ENCODE measurements at regions not wholly inside any gene's neighbourhood (a gene's known extent, or its start where the extent isn't known, plus 50 kb on each side); places are given as distances from the start of the nearest gene placed in this dataset.

DNA sequence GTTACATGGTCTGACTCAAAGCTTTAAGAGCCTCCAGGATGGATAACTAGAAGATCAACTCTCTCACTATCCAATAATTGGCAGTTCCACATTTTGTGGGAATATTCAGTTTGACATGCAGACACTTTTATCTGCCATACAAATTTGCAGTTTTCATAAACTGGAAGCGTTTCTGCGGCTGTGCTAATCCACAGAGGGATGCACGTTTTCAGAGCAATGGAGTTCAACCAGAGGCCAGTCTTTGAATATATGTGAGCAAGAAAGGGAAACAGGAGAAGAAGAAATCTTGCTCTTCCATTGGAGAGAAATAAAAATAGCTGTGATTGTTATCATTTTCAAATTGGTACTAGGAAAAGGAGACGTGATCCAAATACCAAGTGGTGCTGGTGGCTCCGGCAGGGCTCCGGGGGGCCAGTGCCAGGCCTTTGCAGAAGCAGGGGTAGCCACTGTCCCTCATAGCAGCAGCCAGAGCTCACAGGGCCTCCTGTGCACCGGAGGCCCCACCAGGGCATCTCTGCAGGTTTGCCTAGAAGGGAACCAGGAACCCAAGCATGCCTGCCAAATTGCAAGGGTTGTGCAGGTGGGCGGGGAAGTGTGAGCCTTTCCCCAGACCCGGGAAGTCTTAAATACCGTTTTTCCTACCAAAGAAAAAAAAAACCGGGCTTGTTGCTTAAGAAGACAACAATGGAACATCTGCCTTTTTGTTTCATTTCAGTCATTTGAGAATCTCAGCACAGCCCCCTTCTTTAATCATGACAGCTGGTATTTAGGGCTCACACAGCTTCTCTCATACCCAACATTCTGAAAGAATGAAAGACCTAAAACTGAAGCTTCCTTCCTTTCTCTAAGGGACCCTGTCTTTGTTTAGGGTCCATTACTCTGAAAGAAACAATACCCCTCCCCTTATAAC lies 791.1 kb upstream of the SOX11 start:
- TF ChIP-seq, protein P1, sequence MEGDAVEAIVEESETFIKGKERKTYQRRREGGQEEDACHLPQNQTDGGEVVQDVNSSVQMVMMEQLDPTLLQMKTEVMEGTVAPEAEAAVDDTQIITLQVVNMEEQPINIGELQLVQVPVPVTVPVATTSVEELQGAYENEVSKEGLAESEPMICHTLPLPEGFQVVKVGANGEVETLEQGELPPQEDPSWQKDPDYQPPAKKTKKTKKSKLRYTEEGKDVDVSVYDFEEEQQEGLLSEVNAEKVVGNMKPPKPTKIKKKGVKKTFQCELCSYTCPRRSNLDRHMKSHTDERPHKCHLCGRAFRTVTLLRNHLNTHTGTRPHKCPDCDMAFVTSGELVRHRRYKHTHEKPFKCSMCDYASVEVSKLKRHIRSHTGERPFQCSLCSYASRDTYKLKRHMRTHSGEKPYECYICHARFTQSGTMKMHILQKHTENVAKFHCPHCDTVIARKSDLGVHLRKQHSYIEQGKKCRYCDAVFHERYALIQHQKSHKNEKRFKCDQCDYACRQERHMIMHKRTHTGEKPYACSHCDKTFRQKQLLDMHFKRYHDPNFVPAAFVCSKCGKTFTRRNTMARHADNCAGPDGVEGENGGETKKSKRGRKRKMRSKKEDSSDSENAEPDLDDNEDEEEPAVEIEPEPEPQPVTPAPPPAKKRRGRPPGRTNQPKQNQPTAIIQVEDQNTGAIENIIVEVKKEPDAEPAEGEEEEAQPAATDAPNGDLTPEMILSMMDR (IDR thresholded peaks at IDR 0.05; ENCODE audit: insufficient read depth, missing control alignments): no peak
- no peak for DNase-seq (ENCODE audit: insufficient read length, low spot score)

DNA sequence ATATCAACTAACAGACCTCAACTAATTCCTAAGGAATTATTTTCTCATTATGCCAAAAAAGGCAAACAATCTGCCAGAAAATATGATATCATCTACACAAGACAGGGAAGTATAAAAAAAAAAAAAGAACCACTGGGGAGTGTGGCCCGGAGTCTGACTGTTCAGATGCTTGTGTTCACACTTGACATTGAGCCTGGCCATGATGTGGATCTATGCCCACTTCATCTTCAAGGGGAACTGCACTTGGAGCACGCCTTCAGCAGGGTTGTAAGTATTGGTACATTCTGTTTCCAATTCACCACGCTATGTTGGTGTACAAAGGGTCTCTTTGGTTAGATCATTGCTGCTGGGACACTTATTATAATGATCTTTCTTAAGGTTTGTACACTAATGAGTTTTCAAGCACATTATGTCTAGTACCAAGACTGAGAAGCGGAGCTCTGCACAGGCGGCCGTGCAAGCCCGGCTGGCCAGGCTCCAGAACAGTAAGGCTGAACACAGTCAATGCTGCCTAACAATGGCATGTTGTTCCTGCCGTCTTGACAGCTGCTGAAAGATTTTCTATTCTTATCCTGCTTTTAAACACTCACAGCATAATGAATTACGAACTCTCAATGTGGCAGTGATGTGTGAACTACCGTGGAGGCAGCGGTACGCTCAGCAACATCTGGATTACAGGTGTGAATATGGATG lies 788.4 kb upstream of the SOX11 start:
- TF ChIP-seq, protein P1 (IDR thresholded peaks at IDR 0.05; ENCODE audit: insufficient read depth, missing control alignments): no peak
- no peak for FAIRE-seq
- DNase-seq (ENCODE audit: insufficient read length, low spot score): no peak

More for the DNA sequence above, 791.1 kb upstream of the SOX11 start:
- no peak for FAIRE-seq

DNA sequence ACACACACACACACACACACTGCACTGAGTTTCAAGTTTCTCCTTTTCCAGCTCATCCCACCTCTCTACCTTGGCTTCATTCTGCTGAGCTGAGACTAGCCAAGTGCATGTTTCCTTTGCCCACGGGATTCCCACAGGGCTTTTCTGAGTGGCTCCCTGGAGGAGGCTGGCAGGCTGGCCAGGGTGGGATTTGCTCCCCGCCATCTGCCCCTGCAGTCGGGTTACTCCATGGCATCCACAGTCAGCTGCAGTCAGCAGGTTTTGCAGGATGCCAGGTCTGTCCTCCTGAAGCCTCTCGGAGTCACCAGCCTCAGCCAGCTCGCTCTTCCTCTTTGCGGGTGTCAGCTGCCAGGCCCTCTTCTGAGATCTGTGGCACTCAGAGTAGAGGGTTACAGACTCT lies 783.7 kb upstream of the SOX11 start:
- FAIRE-seq: no peak
- TF ChIP-seq, protein P1 (IDR thresholded peaks at IDR 0.05; ENCODE audit: insufficient read depth, missing control alignments): no peak
- DNase-seq (ENCODE audit: insufficient read length, low spot score): no peak

DNA sequence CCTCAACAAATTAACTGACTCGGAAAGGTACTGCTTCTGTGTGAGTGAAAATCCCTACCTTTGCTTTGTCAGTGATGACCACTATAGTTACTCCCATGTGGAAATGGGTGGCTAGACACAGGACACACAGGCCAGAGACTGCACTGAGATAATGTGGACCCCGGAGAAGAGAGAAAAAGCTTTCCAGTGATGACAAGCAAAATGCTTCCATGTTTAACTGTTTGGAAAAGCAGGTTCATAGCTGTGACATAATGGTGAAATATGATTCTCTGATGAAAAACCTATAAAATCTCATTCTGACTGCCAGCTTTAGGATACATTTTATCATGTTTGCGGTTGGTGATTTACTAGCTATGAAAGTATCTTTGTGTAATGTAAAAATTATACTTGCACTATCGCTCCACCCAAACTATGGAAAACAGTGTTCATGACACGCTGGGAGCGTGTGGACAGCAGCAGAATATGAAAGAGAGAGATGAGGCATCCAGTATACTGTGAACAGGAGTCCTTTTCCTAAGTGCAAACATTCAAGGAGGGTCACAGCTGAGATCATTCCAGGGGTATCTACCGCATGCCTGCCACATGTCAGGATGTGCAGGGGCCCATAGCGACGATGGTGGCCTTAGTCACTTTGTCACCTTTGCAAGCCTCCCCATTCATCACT lies 782.7 kb upstream of the SOX11 start:
- TF ChIP-seq, protein P1 (IDR thresholded peaks at IDR 0.05; ENCODE audit: insufficient read depth, missing control alignments): no peak
- FAIRE-seq (no peak), DNase-seq (ENCODE audit: insufficient read length, low spot score) (no peak)

DNA sequence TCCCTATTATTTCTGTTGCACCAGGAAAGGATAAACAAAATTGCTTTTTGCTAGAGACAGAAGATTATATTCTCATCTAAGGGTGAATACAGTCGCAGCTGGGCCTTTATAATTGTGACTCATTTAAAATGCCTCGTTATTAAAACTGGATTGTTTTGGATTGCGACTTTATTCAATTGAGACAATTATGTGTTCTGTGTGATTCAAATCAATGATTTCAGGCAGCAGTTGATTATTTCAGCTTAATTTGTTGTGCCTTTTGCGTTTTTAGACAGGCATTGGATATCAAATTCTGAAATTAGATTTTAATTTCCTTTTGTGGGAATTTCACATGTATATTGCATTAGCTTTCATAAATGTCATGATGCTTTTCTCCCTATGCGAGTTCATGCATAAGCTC lies 778.1 kb upstream of the SOX11 start:
- DNase-seq (ENCODE audit: insufficient read length, low spot score): no peak
- TF ChIP-seq, protein P1 (IDR thresholded peaks at IDR 0.05; ENCODE audit: insufficient read depth, missing control alignments): no peak
- no peak for FAIRE-seq

DNA sequence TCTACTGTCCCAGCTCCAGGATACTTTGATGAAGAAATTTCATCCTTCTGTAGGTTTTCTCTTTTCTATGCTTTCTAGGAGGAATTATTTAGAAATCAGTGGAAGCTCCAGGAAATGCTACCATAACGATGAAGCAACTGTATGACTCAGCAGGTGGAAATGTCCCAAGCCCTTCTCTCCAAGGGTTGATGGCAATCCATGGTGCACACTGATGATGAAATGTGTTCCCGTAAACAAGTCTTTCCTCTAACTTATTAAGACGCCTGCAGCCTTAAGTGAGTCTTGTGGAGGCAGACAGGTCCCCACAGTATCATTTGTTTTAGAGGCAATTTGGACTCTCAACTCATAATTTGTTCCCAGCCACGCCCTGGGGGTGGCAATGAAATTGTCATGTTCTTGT lies 777.6 kb upstream of the SOX11 start:
- FAIRE-seq (no peak), DNase-seq (ENCODE audit: insufficient read length, low spot score) (no peak)

More for the DNA sequence above, 777.6 kb upstream of the SOX11 start:
- TF ChIP-seq, protein P1 (IDR thresholded peaks at IDR 0.05; ENCODE audit: insufficient read depth, missing control alignments): no peak

Data from D721Med (cell line).